HEK293 (cell line): ENCODE measurements at regions not wholly inside any gene's neighbourhood (a gene's known extent, or its start where the extent isn't known, plus 50 kb on each side); places are given as distances from the start of the nearest gene placed in this dataset.
"Not testable (repeated sequence)": the region's sequence is repeated elsewhere in the genome, so short reads cannot be mapped to it uniquely, and the experiment has no call there.

Experiments used
- CTCF ChIA-PET: fragments of 350-600 bp; formaldehyde crosslinking; extraction: SDS; loops from one replicate; lab custom pipeline; 2021; ENCODE audit warnings: antibody characterized with exemption; lab: Yijun Ruan, JAX
- POLR2A ChIA-PET: fragments of 300-600 bp; formaldehyde crosslinking; extraction: SDS; loops from one replicate; lab custom pipeline; 2020; ENCODE audit warnings: antibody characterized with exemption, inconsistent platforms; lab: Yijun Ruan, JAX
- H3K27ac ChIP-seq: fragments of 200-500 bp; sonication (Bioruptor generic); 2 replicates; pipeline ENCODE4 v1.5.1; 2014; ENCODE audit warnings: low read depth, low read length, control low read depth, inconsistent platforms; ENCODE audit errors: extremely low read depth
- H3K36me3 ChIP-seq, 2 experiments: fragments of 200-500 bp in 1 of 2; sonication (Bioruptor generic) in 1 of 2; 1 replicate in 1 of 2; 2 replicates in 1 of 2; pipeline ENCODE4 v1.5.1; 2014 to 2017; ENCODE audit warnings: inconsistent platforms in 2 of 2, low read length in 2 of 2; ENCODE audit not compliant: control insufficient read depth in 2 of 2, insufficient read depth in 1 of 2
- H3K4me1 ChIP-seq: fragments of 200-500 bp; sonication (Bioruptor generic); 2 replicates; pipeline ENCODE4 v1.5.1; 2014; ENCODE audit warnings: mild to moderate bottlenecking, low read length, inconsistent platforms; ENCODE audit not compliant: control insufficient read depth, insufficient read depth
- H3K4me3 ChIP-seq: 2 replicates; pipeline ENCODE4 v1.5.1; 2011; ENCODE audit warnings: low read depth, mild to moderate bottlenecking, control low read depth, low read length, moderate library complexity
- H3K9me3 ChIP-seq: fragments of 200-500 bp; sonication (Bioruptor generic); 2 replicates; pipeline ENCODE4 v1.5.1; 2014; ENCODE audit warnings: low read depth, low read length, inconsistent platforms; ENCODE audit not compliant: control insufficient read depth, insufficient read depth
- GLI4 ChIP-seq: fragments of 450-650 bp; formaldehyde crosslinking; IDR thresholded peaks from 2 replicates; pipeline ENCODE4 v1.5.1; 2016; ENCODE audit warnings: missing biosample characterization, missing genetic modification characterization
- MYNN ChIP-seq: fragments of 450-650 bp; formaldehyde crosslinking; IDR thresholded peaks from 2 replicates; pipeline ENCODE4 v1.5.1; 2016; ENCODE audit warnings: missing biosample characterization, missing genetic modification characterization, borderline replicate concordance
- SCRT1 ChIP-seq: fragments of 450-650 bp; formaldehyde crosslinking; IDR thresholded peaks from 2 replicates; pipeline ENCODE4 v1.5.1; 2016; ENCODE audit warnings: missing biosample characterization, missing genetic modification characterization, borderline replicate concordance
- ZBTB11 ChIP-seq: fragments of 450-650 bp; formaldehyde crosslinking; conservative IDR thresholded peaks from 2 replicates; pipeline ENCODE4 v1.5.1; 2016; ENCODE audit warnings: low read depth, missing biosample characterization, missing genetic modification characterization
- ZNF202 ChIP-seq: fragments of 450-650 bp; formaldehyde crosslinking; IDR thresholded peaks from 2 replicates; pipeline ENCODE4 v1.5.1; 2016; ENCODE audit warnings: missing biosample characterization, missing genetic modification characterization, borderline replicate concordance
- ZNF302 ChIP-seq: fragments of 450-650 bp; formaldehyde crosslinking; IDR thresholded peaks from 2 replicates; pipeline ENCODE4 v1.5.1; 2016; ENCODE audit warnings: missing biosample characterization, missing genetic modification characterization, low read depth
- ZNF513 ChIP-seq: fragments of 450-650 bp; IDR thresholded peaks from 2 replicates; pipeline ENCODE4 v1.5.1; 2018; ENCODE audit warnings: missing biosample characterization, missing genetic modification characterization
- ZNF555 ChIP-seq: fragments of 450-650 bp; formaldehyde crosslinking; conservative IDR thresholded peaks from 2 replicates; pipeline ENCODE4 v1.5.1; 2017; ENCODE audit warnings: missing biosample characterization, mild to moderate bottlenecking, missing genetic modification characterization, inconsistent platforms
- ZNF571 ChIP-seq: fragments of 450-650 bp; formaldehyde crosslinking; IDR thresholded peaks from 2 replicates; pipeline ENCODE4 v1.5.0; 2017; ENCODE audit warnings: missing biosample characterization, missing genetic modification characterization
- ZNF621 ChIP-seq: fragments of 450-650 bp; formaldehyde crosslinking; IDR thresholded peaks from 2 replicates; pipeline ENCODE4 v1.5.1; 2017; ENCODE audit warnings: missing biosample characterization, missing genetic modification characterization
- ZNF624 ChIP-seq: fragments of 450-650 bp; formaldehyde crosslinking; IDR thresholded peaks from 2 replicates; pipeline ENCODE4 v1.5.1; 2017; ENCODE audit warnings: missing biosample characterization, missing genetic modification characterization
- ZNF785 ChIP-seq: fragments of 450-650 bp; formaldehyde crosslinking; IDR thresholded peaks from 2 replicates; pipeline ENCODE4 v1.5.1; 2016; ENCODE audit warnings: missing biosample characterization, missing genetic modification characterization
- ZNF830 ChIP-seq: fragments of 450-650 bp; IDR thresholded peaks from 2 replicates; pipeline ENCODE4 v1.5.0; 2018; ENCODE audit warnings: missing biosample characterization, missing genetic modification characterization, low read depth, mild to moderate bottlenecking, moderate library complexity

- H3K36me3 ChIP-seq, H3K4me1 ChIP-seq, POLR2A ChIA-PET, H3K9me3 ChIP-seq, H3K4me3 ChIP-seq, H3K27ac ChIP-seq, CTCF ChIA-PET: not testable (repeated sequence)
Measured at GRCh38 chr15:44832133-44832532, 95.8 kb downstream of the TRIM69 start.

GRCh38 chr15:44833081-44833480 is 96.8 kb downstream of the TRIM69 start:
- H3K9me3 ChIP-seq, POLR2A ChIA-PET, H3K36me3 ChIP-seq, H3K27ac ChIP-seq, H3K4me3 ChIP-seq, H3K4me1 ChIP-seq: not testable (repeated sequence)
- CTCF ChIA-PET: interaction anchor here (0.6 to 0.7 kb wide), 3 partner anchors 203 to 415 kb away, joined by 3 to 4 read pairs (median 4); no protein-coding TSS in a partner anchor

- H3K4me3 ChIP-seq, H3K4me1 ChIP-seq, H3K36me3 ChIP-seq, H3K9me3 ChIP-seq, H3K27ac ChIP-seq, CTCF ChIA-PET, POLR2A ChIA-PET: not testable (repeated sequence)
Measured at GRCh38 chr15:44833761-44834160, 97.4 kb downstream of the TRIM69 start.

- H3K9me3 ChIP-seq, H3K36me3 ChIP-seq, CTCF ChIA-PET, H3K27ac ChIP-seq, POLR2A ChIA-PET, H3K4me1 ChIP-seq, H3K4me3 ChIP-seq: not testable (repeated sequence)
Measured at GRCh38 chr15:44835082-44835481, 98.8 kb downstream of the TRIM69 start.

GRCh38 chr15:44836094-44836493 is 99.8 kb downstream of the TRIM69 start:
- H3K4me1 ChIP-seq: no peaks in the 10 kb centered on the region
- TF ChIP-seq GLI4: no peak
- TF ChIP-seq ZNF571 (tag by site-specific recombination): no peak
- no peak for TF ChIP-seq ZNF785
- TF ChIP-seq ZNF513 (tag by site-specific recombination): no peak
- no peak for TF ChIP-seq ZNF830 (tag by site-specific recombination)
- TF ChIP-seq ZNF555 (tag by site-specific recombination): no peak
- no peak for TF ChIP-seq ZNF621 (tag by site-specific recombination)
- TF ChIP-seq ZBTB11 (tag by site-specific recombination): no peak
- TF ChIP-seq ZNF202: no peak
- TF ChIP-seq ZNF302 (tag by site-specific recombination): no peak
- no peak for TF ChIP-seq SCRT1 (tag by site-specific recombination)
- no peak for TF ChIP-seq MYNN (tag by site-specific recombination)
- no peak for TF ChIP-seq ZNF624 (tag by site-specific recombination)
- TF ChIP-seq, all 188 proteins: peak for 0
- H3K27ac ChIP-seq: no peak overlapping the region
- H3K9me3 ChIP-seq: no peaks in the 10 kb centered on the region
- H3K36me3 ChIP-seq: no peaks in the 10 kb centered on the region
- H3K4me3 ChIP-seq: no peak overlapping the region
- ChIA-PET CTCF (interaction anchor here (0.9 kb wide), 1 partner anchor 18 kb away, joined by 3 read pairs; no protein-coding TSS in a partner anchor), POLR2A (no interaction called here)

- H3K9me3 ChIP-seq, POLR2A ChIA-PET, H3K27ac ChIP-seq, CTCF ChIA-PET, H3K36me3 ChIP-seq, H3K4me3 ChIP-seq, H3K4me1 ChIP-seq: not testable (repeated sequence)
Measured at GRCh38 chr15:44838929-44839328, 102.6 kb downstream of the TRIM69 start.

- CTCF ChIA-PET: interaction anchor here (1.4 kb wide), 1 partner anchor 10 kb away, joined by 4 read pairs; no protein-coding TSS in a partner anchor
- H3K36me3 ChIP-seq, H3K27ac ChIP-seq, H3K9me3 ChIP-seq, H3K4me3 ChIP-seq, H3K4me1 ChIP-seq, POLR2A ChIA-PET: not testable (repeated sequence)
Measured at GRCh38 chr15:44841762-44842161, 105.4 kb downstream of the TRIM69 start.
